OCI-LY7 (cell line): ENCODE measurements at regions not wholly inside any gene's neighbourhood (a gene's known extent, or its start where the extent isn't known, plus 50 kb on each side); places are given as distances from the start of the nearest gene placed in this dataset.

Experiments used
- CTCF ChIP-seq: fragments of 200-600 bp; sonication (generic); conservative IDR thresholded peaks from 2 replicates; pipeline ENCODE4 v1.5.1; 2014; ENCODE audit warnings: mild to moderate bottlenecking, antibody characterized with exemption, low read length, moderate library complexity, mixed read lengths
- EZH2phosphoT487 ChIP-seq: fragments of 200-600 bp; sonication (generic); IDR thresholded peaks from 2 replicates; pipeline ENCODE4 v1.6.1; 2018; ENCODE audit warnings: low read depth, borderline replicate concordance, mild to moderate bottlenecking, mixed run types, antibody characterized with exemption, low read length, moderate library complexity, mixed read lengths

DNA sequence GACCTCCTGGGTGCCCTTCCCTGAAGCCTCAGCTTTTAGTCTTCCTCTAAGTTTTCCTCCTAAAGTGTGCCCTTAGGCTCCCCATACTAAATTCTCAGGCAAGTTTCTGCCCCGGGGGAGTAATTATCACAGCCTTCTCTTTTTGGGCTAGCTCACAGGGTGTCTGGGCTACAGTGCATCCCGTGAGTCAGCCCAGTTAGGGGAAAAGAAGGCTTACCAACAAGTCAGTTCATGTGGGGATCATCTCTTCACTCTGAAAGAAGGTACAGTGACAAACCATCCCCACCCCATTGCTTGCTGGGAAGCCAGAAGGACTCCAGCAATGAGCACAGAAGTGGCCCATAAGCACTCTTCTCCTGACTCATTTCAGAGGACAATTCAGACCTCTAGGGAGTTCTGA lies 134.7 kb upstream of the FAM9C start:
- no peak for TF ChIP-seq CTCF
- TF ChIP-seq EZH2phosphoT487, result no peak
